Skeletal muscle cell (primary cell): ENCODE measurements at regions not wholly inside any gene's neighbourhood (a gene's known extent, or its start where the extent isn't known, plus 50 kb on each side); places are given as distances from the start of the nearest gene placed in this dataset.
A peak's percentile ranks its signal among the peaks of the same experiment; 100 is the strongest.

Experiments
- DNase-seq: peaks from one replicate; pipeline ENCODE4 v3.0.0-alpha.2; 2010; ENCODE audit warnings: low read depth
- H3K4me3 ChIP-seq: 2 replicates; pipeline ENCODE4 v1.5.1; 2011; ENCODE audit warnings: low read depth, mild to moderate bottlenecking, control low read depth, low read length, moderate library complexity

DNA sequence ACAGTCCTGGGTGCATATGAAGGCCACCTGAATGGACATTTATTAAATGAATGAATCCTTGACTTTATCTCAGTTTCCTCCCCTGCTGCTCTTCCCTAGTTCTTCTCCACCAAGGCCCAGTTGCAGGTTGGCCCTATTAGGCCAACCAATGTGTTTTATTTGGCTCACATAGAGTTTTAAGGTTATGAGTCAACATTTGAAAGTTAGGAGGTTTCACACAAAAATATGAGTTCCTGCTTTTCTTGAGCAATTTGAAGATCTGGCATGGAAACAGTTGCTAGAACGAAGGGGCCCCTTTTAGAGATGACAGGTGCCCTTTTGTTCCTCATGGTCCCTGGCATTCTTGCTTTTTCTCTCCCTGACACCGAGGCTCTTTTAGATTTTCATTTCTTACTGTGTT is 83.0 kb upstream of the PDZRN3 start:
- no peak overlapping the region for H3K4me3 ChIP-seq
- DNase-seq, result peak; percentile 24

DNA sequence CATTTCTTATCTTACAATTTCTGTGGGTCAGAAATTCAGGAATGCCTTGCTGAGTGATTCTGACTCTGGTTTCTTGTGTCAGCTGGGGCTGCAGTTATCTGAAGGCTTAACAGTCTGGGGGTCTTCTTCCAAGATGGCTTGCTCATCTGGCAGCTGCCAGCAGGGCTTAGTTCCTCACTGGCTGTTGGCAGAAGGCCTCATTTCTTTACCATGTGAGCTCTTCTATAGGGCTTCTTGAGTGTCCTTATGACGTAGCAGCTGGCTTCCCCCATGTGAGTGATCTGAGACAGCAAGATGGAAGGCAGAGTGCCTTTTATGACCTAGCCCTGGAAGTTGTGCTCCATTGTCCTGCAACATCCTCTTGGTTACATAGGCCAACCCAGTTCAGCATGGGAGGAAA is 82.0 kb upstream of the PDZRN3 start:
- DNase-seq, result no peak
- no peak overlapping the region for H3K4me3 ChIP-seq

DNA sequence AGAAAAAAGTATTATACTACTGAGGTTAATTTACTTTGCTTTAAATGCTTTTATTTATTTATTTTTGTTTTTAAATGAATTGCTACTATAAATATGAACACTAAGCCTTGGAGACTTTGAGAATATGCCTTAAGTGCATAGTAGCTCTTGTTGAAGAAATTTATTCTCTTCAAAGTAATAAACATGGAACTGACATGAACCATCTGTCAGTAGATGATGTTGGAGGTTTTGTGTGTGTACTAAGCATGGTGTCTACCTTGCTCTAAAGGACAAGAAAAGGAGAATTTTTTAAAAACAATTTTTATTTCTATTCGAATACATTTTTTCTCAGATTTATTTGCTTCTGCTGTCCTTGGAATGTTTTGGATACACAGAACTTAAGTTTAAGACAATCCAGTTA is 81.1 kb upstream of the PDZRN3 start:
- no peak for DNase-seq
- no peak overlapping the region for H3K4me3 ChIP-seq

DNA sequence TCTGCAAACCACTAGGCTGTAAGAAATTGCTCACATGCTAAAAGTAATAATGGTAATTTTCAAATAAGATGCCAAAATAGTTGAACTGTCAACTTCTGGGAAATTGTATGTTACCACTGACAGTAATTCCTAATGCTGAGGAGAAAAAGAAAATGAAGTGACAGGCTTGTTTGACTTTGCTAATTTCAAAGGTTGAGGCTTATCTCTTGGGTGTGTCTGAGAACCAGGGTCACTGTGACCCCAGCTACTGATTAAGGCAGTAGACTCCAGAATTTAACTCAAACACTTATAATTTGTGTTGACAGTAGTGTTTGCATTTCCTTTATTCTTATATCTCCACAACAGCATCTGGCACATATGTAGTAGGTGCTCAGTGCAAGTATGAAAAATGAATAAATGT is 74.6 kb upstream of the PDZRN3 start:
- no peak overlapping the region for H3K4me3 ChIP-seq
- DNase-seq, result no peak

DNA sequence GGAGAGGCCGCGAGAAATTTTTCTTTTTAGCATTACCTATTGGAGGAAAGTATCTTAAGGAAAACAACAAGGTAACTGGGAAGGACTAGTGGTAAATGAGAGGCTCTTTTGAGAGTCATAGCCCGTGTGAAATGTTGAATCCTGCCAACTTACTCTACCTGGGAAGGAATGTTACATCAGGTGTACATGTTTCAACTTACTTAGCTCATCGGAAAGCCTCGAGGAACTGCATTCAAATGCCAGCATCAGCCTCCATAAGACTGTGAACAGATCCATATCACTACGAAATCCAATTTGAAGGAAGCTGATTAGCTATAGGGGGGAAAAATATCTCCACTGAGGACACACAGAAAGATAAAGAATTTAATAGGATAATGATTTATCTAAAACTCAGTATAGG is 72.3 kb upstream of the PDZRN3 start:
- H3K4me3 ChIP-seq, result no peak overlapping the region
- no peak for DNase-seq

DNA sequence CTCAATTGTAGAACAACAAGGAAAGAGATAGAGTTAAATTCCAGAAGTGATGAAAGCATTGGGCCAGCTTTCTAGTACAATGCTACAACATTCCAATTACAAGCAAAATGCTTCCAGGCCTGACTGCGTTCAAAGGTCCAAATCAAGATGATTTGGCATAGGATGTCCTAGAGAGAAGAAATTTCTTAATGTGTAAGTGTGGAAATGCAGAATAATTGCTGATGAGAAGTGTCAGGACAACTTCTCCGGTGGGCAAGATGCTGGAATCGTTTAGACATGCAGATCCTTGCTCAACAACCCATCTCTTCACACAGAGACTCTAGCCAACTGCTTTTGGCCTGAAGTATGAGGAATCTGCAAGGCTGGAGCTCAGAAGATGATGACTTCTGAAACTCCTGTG is 71.1 kb upstream of the PDZRN3 start:
- H3K4me3 ChIP-seq, result no peak overlapping the region
- DNase-seq, result no peak

DNA sequence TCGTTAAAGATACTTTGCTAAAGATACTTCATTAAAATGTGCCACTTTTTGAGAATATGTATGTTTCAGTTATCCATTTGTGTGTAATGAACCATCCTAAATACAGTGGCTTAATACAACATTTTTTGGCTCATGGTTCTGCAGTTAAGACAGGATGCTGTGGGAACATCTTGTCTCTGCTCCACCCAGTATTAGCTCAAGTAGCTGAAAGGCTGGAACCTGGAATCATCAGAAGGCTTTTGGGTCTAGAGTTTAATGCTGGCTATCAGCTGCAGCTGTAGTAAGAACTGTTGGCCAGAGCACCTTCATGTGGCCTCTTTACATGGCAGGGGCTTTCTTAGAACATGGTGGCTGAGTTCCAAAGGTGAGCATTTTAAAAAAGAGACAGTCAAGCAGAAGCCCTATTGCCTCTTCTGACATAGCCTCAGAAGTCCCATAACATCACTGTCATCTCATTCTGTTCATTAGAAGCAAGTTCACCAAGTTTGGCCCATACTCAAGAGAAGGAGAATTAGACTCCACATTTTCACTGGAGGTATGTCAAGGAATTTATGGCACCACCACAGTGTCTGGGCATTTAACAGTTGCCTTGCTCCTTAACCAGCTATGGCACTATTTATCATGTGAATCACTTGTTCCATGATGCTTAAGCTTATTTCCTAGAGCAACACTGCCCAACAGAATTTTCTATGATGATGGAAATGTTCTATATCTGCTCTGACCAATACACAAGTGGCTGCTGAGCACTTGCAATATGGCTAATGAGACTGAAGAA is 70.4 kb upstream of the PDZRN3 start:
- no peak for DNase-seq
- no peak overlapping the region for H3K4me3 ChIP-seq

DNA sequence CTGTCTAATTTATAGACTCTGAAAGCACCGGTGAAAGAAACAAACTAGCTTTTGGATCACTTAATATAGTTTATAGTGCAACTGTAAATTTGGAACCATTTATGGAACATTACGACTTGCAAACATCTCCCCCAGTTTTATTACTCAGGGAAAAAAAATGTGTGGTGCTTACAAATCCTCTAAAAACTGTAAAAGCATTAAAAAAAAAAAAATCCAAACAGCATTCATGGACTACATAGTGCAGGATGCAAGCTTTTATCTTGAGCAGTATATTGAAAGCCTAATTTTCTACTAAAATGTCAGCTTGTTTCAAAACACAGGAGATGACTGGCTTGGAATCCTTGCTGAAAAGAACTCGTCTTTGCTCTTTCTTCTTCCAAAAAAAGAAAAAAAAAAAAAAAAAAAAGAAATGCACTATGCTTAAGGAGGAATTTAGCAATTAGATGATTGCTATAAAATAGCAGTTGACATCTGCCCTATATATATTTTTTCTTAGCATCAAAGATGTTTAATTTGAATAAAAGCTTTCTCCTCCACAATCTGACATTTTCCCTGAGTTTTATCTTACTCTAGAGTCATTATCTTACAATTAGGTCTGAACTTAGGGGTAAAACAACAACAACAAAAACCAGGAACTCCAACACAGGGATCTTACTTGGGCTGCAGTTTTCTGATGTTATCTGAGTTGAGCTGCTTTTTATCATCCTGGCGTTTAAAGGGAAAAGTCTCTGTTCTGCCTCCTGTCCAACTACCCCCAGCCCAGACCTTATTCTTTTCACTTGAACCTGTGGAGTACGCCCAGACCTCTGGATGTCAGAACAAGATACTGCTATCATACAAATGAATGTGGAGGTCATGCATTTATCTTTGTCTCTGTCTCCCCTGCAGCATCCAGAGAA is 62.6 kb upstream of the PDZRN3 start:
- no peak for DNase-seq
- H3K4me3 ChIP-seq, result no peak overlapping the region

DNA sequence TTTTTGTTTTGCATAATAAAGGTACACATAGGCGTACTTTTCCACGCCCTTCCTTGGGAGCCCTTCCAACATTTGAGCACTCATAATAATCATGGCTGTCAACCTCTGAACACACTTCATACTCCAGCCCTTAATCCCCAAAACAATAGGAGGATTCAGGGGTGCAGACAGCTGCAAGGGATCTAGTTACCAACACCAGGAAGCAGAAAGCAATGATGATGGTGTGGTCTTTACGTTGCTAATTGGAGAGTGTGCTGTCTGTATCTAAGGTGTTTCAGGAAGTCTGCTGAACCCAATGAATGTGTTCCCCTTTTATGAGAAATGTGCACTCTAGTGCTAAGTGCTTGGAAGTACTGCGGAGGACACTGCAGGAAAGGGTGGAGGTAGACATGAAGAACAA is 60.3 kb upstream of the PDZRN3 start:
- no peak overlapping the region for H3K4me3 ChIP-seq
- DNase-seq, result no peak

DNA sequence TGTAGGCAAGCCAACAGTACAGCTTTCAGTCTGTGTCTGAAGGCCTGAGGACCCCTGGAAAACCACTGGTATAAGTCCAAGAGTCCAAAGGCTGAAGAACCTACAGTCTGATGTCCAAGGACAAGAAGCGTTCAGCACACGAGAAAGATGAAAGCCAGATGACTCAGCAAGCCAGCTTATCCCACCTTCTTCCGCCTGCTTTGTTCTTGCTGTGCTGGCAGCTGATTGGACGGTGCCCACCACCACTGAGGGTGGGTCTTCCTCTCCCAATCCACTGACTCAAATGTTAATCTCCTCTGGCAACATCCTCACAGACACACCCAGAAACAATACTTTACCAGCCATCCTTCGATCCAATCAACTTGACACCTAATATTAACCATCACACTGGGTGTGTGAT is 59.0 kb upstream of the PDZRN3 start:
- H3K4me3 ChIP-seq, result no peak overlapping the region
- DNase-seq, result no peak

DNA sequence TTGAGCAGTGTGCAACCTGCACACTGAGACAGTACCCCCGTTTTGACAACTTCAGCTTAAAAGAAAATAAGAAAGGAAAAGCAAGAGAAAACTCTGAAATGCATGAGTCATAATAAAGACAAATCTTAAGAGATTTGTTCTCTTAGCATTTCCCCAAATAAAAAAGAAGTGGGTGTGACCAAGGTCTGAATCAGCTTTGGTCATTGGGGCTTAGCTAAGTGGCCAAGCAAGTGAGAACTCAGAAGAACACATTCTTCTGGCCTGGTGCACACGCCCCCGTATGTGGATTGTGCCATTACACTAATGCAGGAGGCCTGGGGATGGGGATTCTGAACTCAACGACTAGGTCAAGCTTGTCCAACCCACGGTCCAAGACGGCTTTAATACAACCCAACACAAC is 56.9 kb upstream of the PDZRN3 start:
- peak; percentile 72 for DNase-seq

DNA sequence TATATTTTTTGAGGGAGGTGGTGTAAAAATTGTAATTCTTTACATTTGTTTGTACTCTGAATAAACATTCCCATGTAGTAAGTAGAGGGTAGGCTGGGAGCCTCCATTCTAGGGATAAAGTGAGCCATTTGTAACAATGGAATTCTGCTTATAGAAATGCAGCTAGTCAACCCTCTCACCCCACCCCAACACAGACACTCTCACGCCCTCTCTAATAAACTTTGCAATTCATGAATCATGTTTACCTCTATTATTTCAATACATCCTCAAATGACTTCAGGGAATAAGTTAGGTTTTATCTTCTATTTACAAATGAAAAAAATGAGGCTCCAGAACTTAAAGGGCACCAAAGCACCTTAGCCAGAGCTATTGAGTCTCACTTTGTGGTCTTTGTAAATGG is 56.5 kb upstream of the PDZRN3 start:
- no peak for DNase-seq
- no peak overlapping the region for H3K4me3 ChIP-seq

More for the DNA sequence above, 56.9 kb upstream of the PDZRN3 start:
- no peak overlapping the region for H3K4me3 ChIP-seq

DNA sequence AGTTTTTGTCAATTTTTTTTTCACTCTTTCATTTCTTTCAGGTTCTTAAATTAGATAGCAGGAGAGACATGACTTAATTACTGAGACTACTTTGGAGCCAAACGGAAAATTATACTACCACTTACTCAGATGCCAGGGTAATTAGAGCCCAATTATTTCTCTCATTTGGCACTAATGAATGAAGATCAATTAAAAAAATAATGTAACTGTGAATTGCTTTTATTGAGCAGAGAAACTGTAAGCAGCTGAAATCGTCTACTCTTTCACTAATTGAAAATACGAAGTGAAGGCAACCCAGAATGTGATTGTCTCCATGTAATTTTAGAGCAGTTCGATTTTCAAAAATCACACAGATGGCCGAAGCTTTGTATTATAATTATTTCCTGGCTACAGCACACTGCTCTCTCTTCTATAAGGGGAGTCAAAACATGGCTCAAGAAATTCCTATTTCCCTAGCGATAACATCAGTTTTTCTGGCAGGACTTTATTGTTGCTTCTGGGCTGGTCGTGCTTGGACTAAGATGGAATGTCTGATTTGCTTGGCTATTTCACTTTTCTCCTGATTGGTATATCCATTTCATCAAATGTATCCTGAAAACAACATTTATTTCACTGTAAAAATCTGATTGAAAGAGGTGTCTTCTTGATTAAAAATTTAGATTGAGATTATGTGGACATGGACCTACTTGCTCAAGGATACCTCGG is 55.8 kb upstream of the PDZRN3 start:
- DNase-seq, result no peak
- H3K4me3 ChIP-seq, result no peak overlapping the region

DNA sequence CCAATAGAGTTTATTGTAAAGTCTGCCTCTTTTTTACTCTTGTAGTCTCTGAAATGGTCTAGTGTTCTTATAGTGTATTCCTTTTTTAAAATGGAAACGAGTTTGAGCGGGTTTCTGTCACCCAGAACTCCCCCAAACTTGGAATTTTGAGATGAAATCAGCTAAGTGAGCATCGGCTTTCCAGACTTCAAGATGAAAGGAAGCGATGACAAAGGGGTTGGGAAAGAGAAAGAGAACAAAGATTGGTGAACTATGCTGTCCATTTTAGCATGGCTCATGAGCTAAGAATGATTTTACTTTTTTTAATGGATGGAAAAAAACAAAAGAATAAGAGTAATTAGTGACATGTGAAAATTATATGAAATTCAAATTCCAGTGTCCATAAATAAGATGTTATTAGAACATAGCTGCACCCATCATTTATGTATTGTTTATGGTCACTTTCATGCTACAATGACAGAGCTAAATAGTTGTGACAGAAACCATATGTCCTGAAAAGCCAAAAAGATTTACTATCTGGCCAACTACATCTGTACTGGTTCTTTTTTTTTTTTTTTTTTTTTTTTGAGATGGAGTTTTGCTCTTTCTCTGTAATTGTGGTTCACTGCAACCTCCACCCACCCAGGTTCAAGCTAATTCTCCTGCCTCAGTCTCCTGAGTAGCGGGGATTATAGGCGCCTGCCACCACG is 52.7 kb upstream of the PDZRN3 start:
- DNase-seq, result no peak
- H3K4me3 ChIP-seq, result no peak overlapping the region
